GM23338 (cell line): ENCODE measurements at regions not wholly inside any gene's neighbourhood (a gene's known extent, or its start where the extent isn't known, plus 50 kb on each side); places are given as distances from the start of the nearest gene placed in this dataset.

Source experiments
- ATAC-seq: fragments of 200-7000 bp; cut with Tn5 transposase; 3 replicates; pipeline ENCODE4 v1.9.1; 2020
- DNase-seq: peaks from one replicate; pipeline ENCODE4 v3.0.0-alpha.2; 2015; ENCODE audit warnings: low spot score
- H2AFZ ChIP-seq: fragments of 200-600 bp; sonication (generic); 2 replicates; pipeline ENCODE4 v1.8.0; 2016; ENCODE audit warnings: antibody characterized with exemption, mild to moderate bottlenecking, moderate library complexity
- H3F3A ChIP-seq: fragments of 200-600 bp; sonication (generic); replicated peaks from 2 replicates; pipeline ENCODE4 v1.8.0; 2017; ENCODE audit warnings: antibody characterized with exemption, mixed run types, low read depth
- H3K27ac ChIP-seq: fragments of 200-600 bp; sonication (generic); 2 replicates; pipeline ENCODE4 v1.6.1; 2016; ENCODE audit warnings: low read depth
- H3K27me3 ChIP-seq: fragments of 200-600 bp; sonication (generic); 2 replicates; pipeline ENCODE4 v1.8.0; 2016; ENCODE audit warnings: mild to moderate bottlenecking, mixed run types, moderate library complexity; ENCODE audit not compliant: insufficient read depth
- H3K36me3 ChIP-seq: fragments of 200-600 bp; sonication (generic); 2 replicates; pipeline ENCODE4 v1.8.0; 2016; ENCODE audit warnings: mild to moderate bottlenecking; ENCODE audit not compliant: insufficient read depth
- H3K4me1 ChIP-seq: fragments of 200-600 bp; sonication (generic); 2 replicates; pipeline ENCODE4 v1.8.0; 2016; ENCODE audit warnings: mild to moderate bottlenecking, moderate library complexity; ENCODE audit not compliant: insufficient read depth
- H3K4me2 ChIP-seq: fragments of 200-600 bp; sonication (generic); 2 replicates; pipeline ENCODE4 v1.7.1; 2017; ENCODE audit warnings: mixed run types
- H3K4me3 ChIP-seq: fragments of 200-600 bp; sonication (generic); 2 replicates; pipeline ENCODE4 v1.6.1; 2016; ENCODE audit warnings: mixed run types
- H3K79me2 ChIP-seq: fragments of 200-600 bp; sonication (generic); replicated peaks from 2 replicates; pipeline ENCODE4 v1.8.0; 2017; ENCODE audit warnings: mild to moderate bottlenecking; ENCODE audit not compliant: insufficient read depth
- H3K9me2 ChIP-seq: fragments of 200-600 bp; sonication (generic); 2 replicates; pipeline ENCODE4 v1.8.0; 2017; ENCODE audit not compliant: insufficient read depth
- H4K20me1 ChIP-seq: fragments of 200-600 bp; sonication (generic); replicated peaks from 2 replicates; pipeline ENCODE4 v1.8.0; 2017; ENCODE audit warnings: mild to moderate bottlenecking; ENCODE audit not compliant: insufficient read depth
- H3K27ac Mint-ChIP-seq: 2 replicates; pipeline ENCODE4 v1.8.0; 2020; ENCODE audit warnings: inconsistent platforms, mild to moderate bottlenecking, moderate library complexity, mixed read lengths
- H3K27me3 Mint-ChIP-seq: 3 replicates; pipeline ENCODE4 v1.8.0; 2022; ENCODE audit warnings: low read depth, mild to moderate bottlenecking, moderate library complexity, mixed read lengths, inconsistent platforms; ENCODE audit not compliant: insufficient read depth, poor library complexity
- H3K36me3 Mint-ChIP-seq: 3 replicates; pipeline ENCODE4 v1.8.0; 2021; ENCODE audit warnings: low read depth, mild to moderate bottlenecking, inconsistent platforms, moderate library complexity, mixed read lengths
- H3K4me1 Mint-ChIP-seq: 3 replicates; pipeline ENCODE4 v1.8.0; 2020; ENCODE audit warnings: mild to moderate bottlenecking, inconsistent platforms, mixed read lengths
- H3K4me3 Mint-ChIP-seq: 3 replicates; pipeline ENCODE4 v1.8.0; 2021; ENCODE audit warnings: moderate library complexity, mild to moderate bottlenecking, inconsistent platforms, mixed read lengths
- H3K9me3 Mint-ChIP-seq: 3 replicates; pipeline ENCODE4 v1.8.0; 2020; ENCODE audit warnings: moderate library complexity, mild to moderate bottlenecking, inconsistent platforms, mixed read lengths
- CREB1 ChIP-seq: fragments of 250-450 bp; sonication (Bioruptor Pico); IDR thresholded peaks from 2 replicates; pipeline ENCODE4 v1.5.0; 2020; ENCODE audit warnings: low read depth, mild to moderate bottlenecking, moderate library complexity
- CTCF ChIP-seq, 2 experiments: fragments of 200-600 bp in 1 of 2; sonication (generic) in 1 of 2; conservative IDR thresholded peaks; 2 replicates each; pipeline versions ENCODE4 v1.5.1 to v1.6.1; 2016 to 2017; ENCODE audit warnings: antibody characterized with exemption in 2 of 2, low read depth in 2 of 2, mild to moderate bottlenecking in 2 of 2, moderate library complexity in 1 of 2
- EZH2 ChIP-seq: fragments of 200-600 bp; sonication (generic); IDR thresholded peaks from one replicate; pipeline ENCODE4 v1.8.0; 2017; ENCODE audit warnings: antibody characterized with exemption, mild to moderate bottlenecking, low read depth; ENCODE audit not compliant: unreplicated experiment
- EZH2phosphoT487 ChIP-seq: fragments of 200-600 bp; sonication (generic); IDR thresholded peaks from one replicate; pipeline ENCODE4 v1.8.1; 2018; ENCODE audit warnings: antibody characterized with exemption; ENCODE audit not compliant: unreplicated experiment
- JUNB ChIP-seq: IDR thresholded peaks from one replicate; pipeline ENCODE4 v1.6.1; 2016; ENCODE audit warnings: antibody characterized with exemption; ENCODE audit not compliant: unreplicated experiment
- NANOG ChIP-seq: IDR thresholded peaks from 2 replicates; pipeline ENCODE4 v1.6.1; 2016; ENCODE audit warnings: antibody characterized with exemption, borderline replicate concordance
- REST ChIP-seq: IDR thresholded peaks from one replicate; pipeline ENCODE4 v1.6.1; 2018; ENCODE audit warnings: antibody characterized with exemption; ENCODE audit not compliant: unreplicated experiment
- STAT1 ChIP-seq: IDR thresholded peaks from one replicate; pipeline ENCODE4 v1.6.1; 2016; ENCODE audit warnings: antibody characterized with exemption; ENCODE audit not compliant: unreplicated experiment
- ZNF114 ChIP-seq: fragments of 250-450 bp; sonication (Bioruptor Pico); IDR thresholded peaks from 2 replicates; pipeline ENCODE4 v1.5.0; 2020; ENCODE audit warnings: mild to moderate bottlenecking, moderate library complexity
- ZNF331 ChIP-seq: fragments of 250-450 bp; sonication (Bioruptor Pico); IDR thresholded peaks from 2 replicates; pipeline ENCODE4 v1.5.0; 2020; ENCODE audit warnings: low read depth, mild to moderate bottlenecking, moderate library complexity
- ZNF462 ChIP-seq: fragments of 250-450 bp; sonication (Bioruptor Pico); IDR thresholded peaks from 2 replicates; pipeline ENCODE4 v1.5.0; 2020; ENCODE audit warnings: mild to moderate bottlenecking, moderate library complexity

GRCh38 chr13:47803131-47803530 lies 197.9 kb downstream of the SUCLA2 start (continued):
- TF ChIP-seq REST = no peak
- no peak for TF ChIP-seq JUNB
- TF ChIP-seq ZNF114 (CRISPR knock-in tag) = no peak
- no peak for TF ChIP-seq ZNF331 (CRISPR knock-in tag)
- TF ChIP-seq NANOG = no peak
- no peak for TF ChIP-seq CREB1 (CRISPR knock-in tag)
- TF ChIP-seq EZH2phosphoT487 = no peak

- Histone ChIP-seq H3K4me2 (no peak overlapping the region), H3K9me2 (no peaks in the 10 kb centered on the region), H3K27ac (no peak overlapping the region), H2AFZ (no peak overlapping the region), H3K36me3 (no peaks in the 10 kb centered on the region), H3K4me1 (no peaks in the 10 kb centered on the region), H3F3A (no peaks in the 10 kb centered on the region), H3K27me3 (no peaks in the 10 kb centered on the region), H4K20me1 (no peaks in the 10 kb centered on the region), H3K4me3 (no peak overlapping the region), H3K79me2 (no peaks in the 10 kb centered on the region)
- ATAC-seq = no peak
- Mint-ChIP-seq H3K9me3 (peaks cover 8% of the 10 kb centered on the region), H3K27me3 (peaks cover 1% of the 10 kb centered on the region), H3K4me3 (no peak overlapping the region), H3K36me3 (peaks cover 3% of the 10 kb centered on the region; the same call in 1 of the 3 replicates), H3K27ac (no peak overlapping the region), H3K4me1 (no peaks in the 10 kb centered on the region)
- TF ChIP-seq NANOG (no peak), EZH2 (no peak), CTCF (conservative IDR thresholded peaks at IDR 0.05; ENCODE audit: low read depth in 2 of 2) (no peak), REST (no peak), STAT1 (no peak), ZNF462 (no peak)
- DNase-seq = no peak
Observed at GRCh38 chr13:47801555-47801954, 199.5 kb downstream of the SUCLA2 start.
